ENCODE measurements at regions not wholly inside any gene's neighbourhood (a gene's known extent, or its start where the extent isn't known, plus 50 kb on each side); places are given as distances from the start of the nearest gene placed in this dataset.

DNA sequence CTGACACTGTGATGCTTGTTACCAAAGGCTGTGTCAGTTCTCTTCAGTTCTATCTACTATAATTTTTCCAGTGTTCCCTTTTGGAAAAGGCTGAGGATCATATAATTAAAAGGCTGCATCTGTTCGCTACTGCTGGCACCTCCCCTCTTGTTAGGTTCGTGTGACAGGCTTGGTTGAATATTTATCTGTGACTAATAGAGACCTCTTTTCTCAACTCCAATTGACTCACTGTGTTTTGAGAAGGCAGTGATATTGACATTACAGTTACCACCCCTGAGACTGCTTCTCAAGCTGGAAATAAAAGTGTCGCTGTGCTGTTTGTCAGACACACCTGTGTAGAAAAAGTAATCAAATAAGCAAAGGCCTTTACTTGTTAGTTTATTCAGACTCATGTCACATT, 205.5 kb upstream of the KCNH7 start:
- TF ChIP-seq, protein P1, sequence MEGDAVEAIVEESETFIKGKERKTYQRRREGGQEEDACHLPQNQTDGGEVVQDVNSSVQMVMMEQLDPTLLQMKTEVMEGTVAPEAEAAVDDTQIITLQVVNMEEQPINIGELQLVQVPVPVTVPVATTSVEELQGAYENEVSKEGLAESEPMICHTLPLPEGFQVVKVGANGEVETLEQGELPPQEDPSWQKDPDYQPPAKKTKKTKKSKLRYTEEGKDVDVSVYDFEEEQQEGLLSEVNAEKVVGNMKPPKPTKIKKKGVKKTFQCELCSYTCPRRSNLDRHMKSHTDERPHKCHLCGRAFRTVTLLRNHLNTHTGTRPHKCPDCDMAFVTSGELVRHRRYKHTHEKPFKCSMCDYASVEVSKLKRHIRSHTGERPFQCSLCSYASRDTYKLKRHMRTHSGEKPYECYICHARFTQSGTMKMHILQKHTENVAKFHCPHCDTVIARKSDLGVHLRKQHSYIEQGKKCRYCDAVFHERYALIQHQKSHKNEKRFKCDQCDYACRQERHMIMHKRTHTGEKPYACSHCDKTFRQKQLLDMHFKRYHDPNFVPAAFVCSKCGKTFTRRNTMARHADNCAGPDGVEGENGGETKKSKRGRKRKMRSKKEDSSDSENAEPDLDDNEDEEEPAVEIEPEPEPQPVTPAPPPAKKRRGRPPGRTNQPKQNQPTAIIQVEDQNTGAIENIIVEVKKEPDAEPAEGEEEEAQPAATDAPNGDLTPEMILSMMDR (IDR thresholded peaks at IDR 0.05; ENCODE audit: low read length): no peak
- no peak for TF ChIP-seq EZH2 (IDR thresholded peaks at IDR 0.05; ENCODE audit: borderline replicate concordance, low read length)

Measured in OCI-LY1 (cell line).